HG03439 (cell line): ENCODE measurements at regions not wholly inside any gene's neighbourhood (a gene's known extent, or its start where the extent isn't known, plus 50 kb on each side); places are given as distances from the start of the nearest gene placed in this dataset.
"Not testable (repeated sequence)": the region's sequence is repeated elsewhere in the genome, so short reads cannot be mapped to it uniquely, and the experiment has no call there.

ENCODE experiments used
- ATAC-seq: cut with Tn5 transposase; IDR thresholded peaks from one replicate; pipeline ENCODE4 v1.9.1; 2021; ENCODE audit warnings: mild to moderate bottlenecking, moderate library complexity; ENCODE audit not compliant: unreplicated experiment

- no peak for ATAC-seq
Measured at GRCh38 chr3:177852001-177852807, 654.9 kb upstream of the TBL1XR1 start.

DNA sequence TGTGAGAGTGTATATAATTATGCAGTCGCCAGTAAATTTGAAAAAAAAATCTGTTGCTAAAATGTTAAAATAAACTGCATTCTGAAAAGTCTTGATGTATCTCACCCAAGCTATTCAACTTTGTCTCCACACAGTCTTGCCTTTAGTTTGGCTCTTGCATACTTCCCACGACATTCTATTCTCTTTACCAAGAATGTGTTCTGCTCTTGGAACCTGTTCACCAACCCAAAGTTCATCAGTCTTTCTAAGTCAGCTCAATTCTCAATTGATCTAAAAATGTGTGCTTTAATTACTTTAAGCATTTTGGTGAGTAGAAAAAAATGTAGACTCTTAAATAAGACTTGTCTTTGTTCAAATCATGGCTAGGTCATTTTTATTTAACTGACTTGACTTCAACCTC is 657.7 kb upstream of the TBL1XR1 start:
- no peak for ATAC-seq

- no peak for ATAC-seq
Measured at GRCh38 chr3:177860184-177860583, 662.9 kb upstream of the TBL1XR1 start.

DNA sequence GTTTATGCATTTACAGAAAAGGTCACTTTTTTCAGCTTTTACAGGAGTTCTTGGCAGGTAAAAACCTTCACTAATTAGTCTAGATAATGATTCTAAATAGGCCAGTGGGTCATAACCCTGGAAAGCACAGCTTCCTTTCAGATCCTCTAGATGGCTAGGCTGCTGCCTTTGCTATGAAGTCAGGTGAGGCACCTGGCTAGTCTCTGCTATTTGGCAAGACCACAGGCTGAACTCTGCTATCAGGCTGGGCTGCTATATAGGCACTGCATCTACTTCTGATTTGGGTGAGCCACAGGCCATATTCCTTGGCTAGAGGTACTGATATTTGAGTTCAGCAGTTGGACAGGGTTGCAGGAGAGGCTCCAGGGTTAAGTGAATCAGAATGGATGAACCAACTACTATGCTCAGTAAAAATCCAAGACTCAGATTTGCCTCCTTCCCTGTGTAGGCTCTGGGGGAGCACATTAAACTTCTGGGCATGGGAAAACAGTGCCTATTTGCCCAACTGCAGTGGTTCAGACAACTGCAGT is 665.7 kb upstream of the TBL1XR1 start:
- no peak for ATAC-seq

- ATAC-seq, result not testable (repeated sequence)
Measured at GRCh38 chr3:177871267-177871666, 665.0 kb upstream of the KCNMB2 start.

DNA sequence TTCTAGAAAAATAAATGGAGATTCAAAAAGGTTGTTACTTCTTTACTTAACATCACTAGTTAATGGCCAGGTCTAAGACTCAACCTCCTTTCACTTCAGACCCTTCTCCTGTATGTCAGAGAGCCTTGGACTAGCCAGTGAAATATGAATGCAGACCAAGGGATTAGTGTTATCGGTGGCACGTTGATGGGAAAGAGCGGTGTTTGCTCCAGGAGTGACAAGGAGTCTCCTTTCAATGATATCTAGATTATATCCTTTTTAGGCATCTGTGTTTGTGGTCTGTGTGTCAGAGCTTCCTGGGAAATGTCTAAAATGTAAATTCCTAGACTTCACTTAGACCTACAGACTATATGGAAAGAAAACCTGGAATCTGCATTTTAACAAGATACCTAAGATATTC is 658.0 kb upstream of the KCNMB2 start:
- ATAC-seq, result no peak

DNA sequence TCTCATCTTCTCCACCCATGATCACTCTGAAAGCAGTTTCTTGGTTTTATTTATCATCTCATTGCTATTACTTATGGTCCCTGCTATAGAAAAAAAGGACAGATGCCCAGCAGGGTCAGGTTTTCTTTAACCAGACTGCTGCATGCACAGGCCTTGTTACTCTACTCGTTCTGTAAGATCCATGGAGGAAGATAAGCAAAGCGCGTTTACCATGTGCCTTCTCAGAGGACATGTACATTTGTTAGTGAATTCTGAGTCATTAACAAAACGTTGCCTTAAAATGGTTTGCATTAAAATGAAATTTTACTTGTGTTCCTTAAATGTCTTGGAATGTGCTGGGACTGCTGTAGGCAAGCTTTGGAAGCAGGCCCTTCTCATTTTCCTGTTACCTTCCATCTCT is 657.3 kb upstream of the KCNMB2 start:
- no peak for ATAC-seq

GRCh38 chr3:177881351-177881750 is 654.9 kb upstream of the KCNMB2 start:
- ATAC-seq, result no peak

DNA sequence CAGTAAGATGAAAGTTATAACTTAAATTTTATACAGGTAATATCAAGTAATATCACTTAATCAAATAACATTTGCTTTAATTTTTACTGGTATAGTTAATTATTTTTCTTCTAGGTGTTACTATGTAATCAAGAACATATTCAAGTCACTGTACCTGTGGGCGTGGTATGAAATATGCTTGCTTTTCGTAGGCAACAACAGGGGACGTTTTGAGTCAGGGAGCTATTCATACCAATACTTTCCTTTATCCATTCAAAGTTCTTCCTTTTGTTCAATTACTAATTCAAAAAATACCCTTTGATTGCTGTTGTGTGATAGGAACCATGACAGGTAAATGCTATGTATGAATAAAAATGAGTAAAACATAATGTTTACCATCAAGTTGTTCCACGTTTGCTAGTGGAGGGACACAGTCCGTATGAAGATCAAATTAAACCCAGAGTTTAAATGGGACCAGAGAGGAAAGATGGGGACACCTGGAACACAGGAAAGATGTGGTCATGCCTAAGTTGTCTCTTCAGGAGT is 654.0 kb upstream of the KCNMB2 start:
- no peak for ATAC-seq

DNA sequence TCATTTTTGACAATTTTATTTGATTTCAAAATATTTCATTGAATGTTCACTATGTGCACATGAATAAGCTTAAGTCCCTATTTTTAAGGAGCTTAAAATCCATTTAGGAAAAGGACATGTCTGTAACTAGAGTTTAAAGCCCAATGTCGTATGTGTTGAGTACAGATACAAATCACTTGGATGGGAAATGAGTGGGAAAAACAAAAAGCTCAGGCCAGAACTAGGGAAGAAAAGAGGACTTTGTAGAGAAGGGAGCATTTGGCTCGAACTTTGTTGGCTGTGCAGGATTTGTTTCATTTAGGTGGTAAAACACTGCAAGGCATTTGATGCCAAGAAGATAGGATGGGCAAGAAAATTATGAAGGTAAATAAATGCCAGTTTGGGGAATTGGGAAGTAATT is 653.1 kb upstream of the KCNMB2 start:
- ATAC-seq, result no peak

GRCh38 chr3:177883957-177884356 is 652.3 kb upstream of the KCNMB2 start:
- no peak for ATAC-seq

DNA sequence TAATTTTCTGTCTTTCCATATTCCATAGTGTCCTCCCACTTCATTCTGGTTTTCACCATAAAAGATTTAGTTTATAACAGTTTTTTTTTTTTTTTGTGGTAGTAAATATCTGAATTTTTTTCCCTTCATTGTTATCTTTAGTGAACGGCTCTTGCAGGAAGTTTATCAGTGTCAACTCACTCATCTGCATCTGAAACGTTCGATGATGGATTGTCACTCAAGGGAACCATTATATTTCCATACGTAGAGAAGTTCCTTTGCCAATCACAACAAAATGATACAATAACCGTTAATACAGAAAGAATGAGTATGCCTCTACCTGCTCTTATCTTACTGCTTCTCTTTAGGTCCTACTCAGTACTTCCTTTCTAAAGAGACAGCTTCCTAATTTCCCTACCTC is 651.2 kb upstream of the KCNMB2 start:
- ATAC-seq, result no peak

GRCh38 chr3:177886501-177886900 is 649.7 kb upstream of the KCNMB2 start:
- ATAC-seq, result no peak

DNA sequence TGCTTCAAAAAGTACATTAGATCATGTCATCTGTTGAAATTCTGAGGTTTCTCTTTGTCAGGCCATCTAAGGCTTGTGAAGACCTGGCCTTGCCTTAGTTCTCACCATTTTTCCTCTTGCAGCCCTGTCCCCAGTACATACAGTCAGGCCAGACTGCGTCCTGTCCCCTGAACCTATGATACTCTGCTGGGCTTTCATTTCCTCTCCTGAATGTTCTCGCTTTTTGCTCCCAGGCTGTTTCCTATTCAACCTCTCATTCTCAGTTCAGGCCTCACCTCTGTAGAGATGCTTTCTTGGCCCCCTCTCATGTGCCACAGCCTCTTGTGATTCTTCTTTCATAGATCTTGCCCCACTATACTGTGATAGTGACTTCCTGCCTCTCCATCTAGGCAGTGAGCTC is 648.8 kb upstream of the KCNMB2 start:
- ATAC-seq, result no peak

GRCh38 chr3:177889161-177889560 is 647.1 kb upstream of the KCNMB2 start:
- no peak for ATAC-seq

DNA sequence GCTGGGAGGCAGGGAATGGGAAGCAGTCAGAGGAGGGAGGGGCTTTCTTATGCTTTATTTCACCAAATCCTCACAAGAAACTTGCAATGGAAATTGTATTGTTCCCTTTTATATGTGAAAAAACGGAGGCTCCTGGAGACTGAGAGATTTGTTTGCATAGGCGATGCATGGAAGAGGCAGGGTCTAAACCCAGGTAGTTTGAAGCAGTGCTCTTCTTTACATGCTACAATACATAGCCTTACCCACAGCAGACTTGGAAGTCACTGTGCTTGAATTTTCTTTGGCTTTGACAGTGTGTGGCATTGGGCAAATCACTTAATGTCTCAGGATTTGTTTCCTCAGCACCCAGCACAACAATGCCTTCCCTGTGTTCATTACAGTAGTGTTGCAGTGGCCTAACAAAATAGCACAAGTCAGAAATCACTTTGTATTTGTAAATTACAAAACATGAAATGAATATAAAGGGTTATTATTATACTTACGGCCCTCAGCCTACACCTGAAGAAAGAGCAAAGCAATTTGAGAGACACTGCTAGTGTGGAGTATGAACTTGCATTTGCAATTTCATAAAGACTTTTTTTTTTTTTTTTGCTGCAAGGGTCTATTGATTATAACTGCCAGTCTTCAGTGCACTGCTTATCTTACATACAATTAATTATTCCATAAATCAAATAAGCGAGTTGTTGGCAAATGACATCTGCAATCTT is 646.4 kb upstream of the KCNMB2 start:
- ATAC-seq, result no peak

- no peak for ATAC-seq
Measured at GRCh38 chr3:177890359-177890683, 645.9 kb upstream of the KCNMB2 start.

GRCh38 chr3:177891569-177891968 is 644.7 kb upstream of the KCNMB2 start:
- not testable (repeated sequence) for ATAC-seq

DNA sequence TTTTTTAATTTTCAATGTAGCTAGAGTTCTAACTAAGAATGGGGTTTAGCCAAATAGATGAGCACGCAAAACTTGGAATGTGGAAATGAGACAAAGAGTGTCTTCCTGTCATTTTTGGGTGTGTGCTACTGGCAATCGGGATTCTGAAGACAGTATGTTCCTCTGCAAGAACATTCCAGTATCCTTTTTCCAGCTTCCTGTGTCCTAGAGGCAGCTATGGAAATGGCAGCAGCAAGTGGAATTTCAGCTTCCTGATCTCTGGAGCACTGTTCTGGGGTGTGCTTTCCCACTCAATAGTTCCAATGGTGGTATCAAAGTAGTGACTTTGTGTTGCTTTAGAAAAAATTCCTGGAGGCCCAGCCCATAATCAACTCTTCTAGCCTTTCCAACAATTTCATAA is 642.9 kb upstream of the KCNMB2 start:
- no peak for ATAC-seq

GRCh38 chr3:177894081-177894728 is 642.0 kb upstream of the KCNMB2 start:
- ATAC-seq, result no peak

GRCh38 chr3:177898185-177898584 is 638.1 kb upstream of the KCNMB2 start:
- no peak for ATAC-seq
